ENCODE measurements at regions not wholly inside any gene's neighbourhood (a gene's known extent, or its start where the extent isn't known, plus 50 kb on each side); places are given as distances from the start of the nearest gene placed in this dataset.

DNA sequence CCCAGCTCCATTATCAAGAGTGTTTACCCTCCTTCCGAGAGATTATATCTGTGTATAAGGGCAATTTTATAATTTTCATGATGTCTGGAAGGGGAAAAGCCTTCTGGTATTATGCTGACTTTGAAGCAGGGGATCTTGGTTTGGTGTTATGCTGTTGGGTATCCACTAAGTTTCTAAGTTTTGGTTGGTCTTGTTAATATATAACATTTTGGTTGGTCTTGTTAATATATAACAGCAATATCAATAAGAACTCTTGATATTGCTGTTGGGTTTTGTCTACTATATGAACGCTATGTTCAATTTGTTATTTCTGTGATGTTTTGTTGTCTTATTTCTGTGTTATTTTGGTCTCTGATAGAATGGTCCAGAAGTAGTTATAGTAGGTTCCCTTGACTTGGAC lies 349.2 kb upstream of the LRFN5 start:
- no peaks in the 10 kb centered on the region for H3K27me3 ChIP-seq (ENCODE audit: control insufficient read depth, insufficient read depth, low read length)
- POLR2A ChIA-PET, result no interaction called here
- no peak for DNase-seq (ENCODE audit: low read depth)
- TF ChIP-seq, protein P1, sequence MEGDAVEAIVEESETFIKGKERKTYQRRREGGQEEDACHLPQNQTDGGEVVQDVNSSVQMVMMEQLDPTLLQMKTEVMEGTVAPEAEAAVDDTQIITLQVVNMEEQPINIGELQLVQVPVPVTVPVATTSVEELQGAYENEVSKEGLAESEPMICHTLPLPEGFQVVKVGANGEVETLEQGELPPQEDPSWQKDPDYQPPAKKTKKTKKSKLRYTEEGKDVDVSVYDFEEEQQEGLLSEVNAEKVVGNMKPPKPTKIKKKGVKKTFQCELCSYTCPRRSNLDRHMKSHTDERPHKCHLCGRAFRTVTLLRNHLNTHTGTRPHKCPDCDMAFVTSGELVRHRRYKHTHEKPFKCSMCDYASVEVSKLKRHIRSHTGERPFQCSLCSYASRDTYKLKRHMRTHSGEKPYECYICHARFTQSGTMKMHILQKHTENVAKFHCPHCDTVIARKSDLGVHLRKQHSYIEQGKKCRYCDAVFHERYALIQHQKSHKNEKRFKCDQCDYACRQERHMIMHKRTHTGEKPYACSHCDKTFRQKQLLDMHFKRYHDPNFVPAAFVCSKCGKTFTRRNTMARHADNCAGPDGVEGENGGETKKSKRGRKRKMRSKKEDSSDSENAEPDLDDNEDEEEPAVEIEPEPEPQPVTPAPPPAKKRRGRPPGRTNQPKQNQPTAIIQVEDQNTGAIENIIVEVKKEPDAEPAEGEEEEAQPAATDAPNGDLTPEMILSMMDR (IDR thresholded peaks at IDR 0.05; ENCODE audit: insufficient read depth, low read depth, low read length), result no peak
- H3K36me3 ChIP-seq (ENCODE audit: control insufficient read depth, insufficient read depth, low read length), result no peaks in the 10 kb centered on the region
- no peak overlapping the region for H3K4me3 ChIP-seq (ENCODE audit: low read depth, low read length)
- CTCF ChIA-PET, result no interaction called here

DNA sequence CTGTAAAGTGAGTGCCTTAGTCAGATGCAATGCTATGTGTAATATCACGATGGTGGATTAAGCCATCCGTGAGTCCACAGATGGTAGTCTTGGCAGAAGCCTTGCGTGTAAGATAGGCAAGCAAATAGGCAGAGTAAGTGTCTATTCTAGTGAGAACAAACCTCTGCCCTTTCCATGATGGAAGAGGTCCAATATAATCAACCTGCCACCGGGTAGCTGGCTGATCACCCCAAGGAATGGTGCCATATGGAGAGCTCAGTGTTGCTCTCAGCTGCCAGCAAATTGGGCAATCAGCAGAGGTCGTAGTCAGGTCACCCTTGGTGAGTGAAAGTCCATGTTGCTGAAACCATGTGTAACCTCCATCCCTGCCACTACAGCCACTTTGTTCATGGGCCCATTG lies 371.2 kb upstream of the LRFN5 start:
- ChIA-PET CTCF (no interaction called here), POLR2A (no interaction called here)
- Histone ChIP-seq H3K36me3 (ENCODE audit: control insufficient read depth, insufficient read depth, low read length) (no peaks in the 10 kb centered on the region), H3K27me3 (ENCODE audit: control insufficient read depth, insufficient read depth, low read length) (no peaks in the 10 kb centered on the region), H3K4me3 (ENCODE audit: low read depth, low read length) (no peak overlapping the region)
- TF ChIP-seq, protein P1 (IDR thresholded peaks at IDR 0.05; ENCODE audit: insufficient read depth, low read depth, low read length), result no peak
- DNase-seq (ENCODE audit: low read depth), result no peak

DNA sequence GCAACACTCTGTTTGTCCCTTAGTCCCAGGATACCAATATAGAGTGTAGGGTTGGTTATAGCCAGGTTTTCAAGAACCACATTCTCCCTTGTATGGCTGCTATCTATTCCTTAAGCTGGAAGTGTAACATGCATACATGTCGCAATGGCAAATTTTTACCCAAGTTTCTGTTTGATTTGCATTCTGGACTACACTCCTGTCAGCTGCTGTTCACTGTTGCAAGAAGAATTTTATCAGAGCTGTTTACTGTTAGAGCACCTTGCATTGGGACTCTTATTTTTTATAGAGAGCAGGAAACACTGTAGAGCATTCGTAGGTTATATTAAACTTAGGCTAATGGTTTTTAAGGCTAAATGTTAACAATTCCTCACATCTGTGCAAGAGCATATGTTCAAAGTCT lies 376.0 kb upstream of the LRFN5 start:
- POLR2A ChIA-PET, result no interaction called here
- Histone ChIP-seq H3K36me3 (ENCODE audit: control insufficient read depth, insufficient read depth, low read length) (no peaks in the 10 kb centered on the region), H3K27me3 (ENCODE audit: control insufficient read depth, insufficient read depth, low read length) (no peaks in the 10 kb centered on the region), H3K4me3 (ENCODE audit: low read depth, low read length) (no peak overlapping the region)
- DNase-seq (ENCODE audit: low read depth), result no peak
- TF ChIP-seq, protein P1 (IDR thresholded peaks at IDR 0.05; ENCODE audit: insufficient read depth, low read depth, low read length), result no peak
- CTCF ChIA-PET, result no interaction called here

DNA sequence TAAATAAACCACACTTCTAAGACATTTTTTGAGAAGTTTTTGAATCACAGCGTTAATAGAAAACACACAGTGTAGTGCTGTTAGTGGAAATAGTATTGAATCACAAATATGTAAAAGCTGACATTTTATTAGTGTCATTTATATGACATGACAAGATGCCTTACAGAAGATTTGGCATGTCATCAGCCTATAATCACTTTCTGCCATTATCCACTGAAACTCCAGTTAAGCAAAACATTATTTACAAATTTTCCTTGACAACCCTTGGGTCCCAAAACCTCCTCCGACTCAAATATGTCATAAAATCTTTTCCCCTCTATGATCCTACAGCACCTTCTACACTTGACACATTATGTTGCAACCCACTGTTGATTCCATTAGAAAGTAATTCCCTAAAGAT lies 376.9 kb upstream of the LRFN5 start:
- no peak for DNase-seq (ENCODE audit: low read depth)
- ChIA-PET CTCF (no interaction called here), POLR2A (no interaction called here)
- Histone ChIP-seq H3K27me3 (ENCODE audit: control insufficient read depth, insufficient read depth, low read length) (no peaks in the 10 kb centered on the region), H3K4me3 (ENCODE audit: low read depth, low read length) (no peak overlapping the region), H3K36me3 (ENCODE audit: control insufficient read depth, insufficient read depth, low read length) (no peaks in the 10 kb centered on the region)
- TF ChIP-seq, protein P1 (IDR thresholded peaks at IDR 0.05; ENCODE audit: insufficient read depth, low read depth, low read length), result no peak

DNA sequence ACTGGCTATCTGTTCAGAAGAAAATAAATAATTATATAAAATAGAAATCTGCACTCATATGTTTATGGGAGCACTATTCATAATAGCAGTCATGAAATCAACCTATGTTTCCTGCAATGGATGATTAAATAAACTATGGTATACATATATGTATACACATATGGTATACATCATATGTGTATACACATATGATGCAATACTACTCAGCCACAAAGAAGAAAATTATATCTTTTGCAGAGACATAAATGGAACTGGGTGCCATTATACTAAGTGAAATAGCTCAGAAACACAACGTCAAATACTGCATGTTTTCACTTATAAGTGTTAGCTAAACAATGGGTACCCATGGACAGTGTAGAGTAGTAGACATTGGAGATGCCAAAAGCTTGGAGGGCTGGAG lies 381.2 kb upstream of the LRFN5 start:
- POLR2A ChIA-PET, result no interaction called here
- CTCF ChIA-PET, result no interaction called here
- no peaks in the 10 kb centered on the region for H3K27me3 ChIP-seq (ENCODE audit: control insufficient read depth, insufficient read depth, low read length)
- DNase-seq (ENCODE audit: low read depth), result no peak
- H3K4me3 ChIP-seq (ENCODE audit: low read depth, low read length), result no peak overlapping the region
- H3K36me3 ChIP-seq (ENCODE audit: control insufficient read depth, insufficient read depth, low read length), result no peaks in the 10 kb centered on the region
- TF ChIP-seq, protein P1 (IDR thresholded peaks at IDR 0.05; ENCODE audit: insufficient read depth, low read depth, low read length), result no peak
